Transverse colon (tissue), 4 donors: ENCODE measurements at regions not wholly inside any gene's neighbourhood (a gene's known extent, or its start where the extent isn't known, plus 50 kb on each side); places are given as distances from the start of the nearest gene placed in this dataset.

Experiments
- DNase-seq: peaks from one replicate; pipeline ENCODE4 v3.0.0-alpha.2; 2019
- H3K27ac ChIP-seq, 4 donors: fragments of 200-600 bp; sonication (generic); 2 replicates each; pipeline ENCODE4 v1.5.1; 2016 to 2018; ENCODE audit warnings: inconsistent platforms in 4 of 4
- H3K27me3 ChIP-seq: fragments of 200-600 bp; sonication (generic); 2 replicates; pipeline ENCODE4 v1.5.1; 2017; ENCODE audit warnings: inconsistent platforms
- H3K36me3 ChIP-seq, 4 donors: fragments of 200-600 bp; sonication (generic); 2 replicates each; pipeline ENCODE4 v1.5.1; 2017 to 2019; ENCODE audit warnings: inconsistent platforms in 4 of 4
- H3K4me1 ChIP-seq, 4 donors: fragments of 200-600 bp; sonication (generic); 2 replicates each; pipeline ENCODE4 v1.5.1; 2017 to 2020; ENCODE audit warnings: inconsistent platforms in 4 of 4
- H3K4me3 ChIP-seq, 4 donors: fragments of 200-600 bp; sonication (generic); 1 replicate in 1 of 4; 2 replicates in 3 of 4; pipeline versions ENCODE4 v1.5.1 to v1.6.1; 2017 to 2019; ENCODE audit warnings: inconsistent platforms in 4 of 4
- H3K9me3 ChIP-seq, 2 donors: fragments of 200-600 bp; sonication (generic); 2 replicates each; pipeline ENCODE4 v1.5.1; 2017 to 2019; ENCODE audit warnings: inconsistent platforms in 2 of 2
- EP300 ChIP-seq: sonication (generic); formaldehyde crosslinking; IDR thresholded peaks from one replicate; pipeline ENCODE4 v1.6.1; 2017; ENCODE audit warnings: antibody characterized with exemption, low read depth
- POLR2A ChIP-seq: fragments of 450-650 bp; IDR thresholded peaks from one replicate; pipeline ENCODE4 v1.6.1; 2016; ENCODE audit warnings: antibody characterized with exemption, mild to moderate bottlenecking, moderate library complexity
- POLR2AphosphoS5 ChIP-seq, 3 donors: sonication (generic); formaldehyde crosslinking; IDR thresholded peaks; one replicate each; pipeline ENCODE4 v1.6.1; 2016; ENCODE audit warnings: antibody characterized with exemption in 3 of 3
- WGBS, 2 donors: methylation state at CpG; one replicate each; pipeline ENCODE4 v1.1.5; 2018; ENCODE audit warnings: low coverage in 1 of 2; 5-methylcytosine and 5-hydroxymethylcytosine counted together
- in situ Hi-C, 4 donors: fragments of 200-750 bp; cut with MboI; loops; one replicate each; pipeline versions ENCODE4 v1.15.0 to v1.15.1; 2017; ENCODE audit warnings: low sequenced_read_pairs in 3 of 4, low pct_ligation_motif_present in 1 of 4, low pct_unique_long_range_greater_than_20kb in 1 of 4
- intact Hi-C: fragments of 100-400 bp; cut with DNase I; formaldehyde crosslinking; loops from one replicate; pipeline ENCODE4 v1.15.1; 2023; ENCODE audit warnings: low total_unique reads
- TF ChIP-seq, protein P1 (sequence below), 5 experiments: fragments of 200-600 bp in 3 of 5; fragments of 450-650 bp in 2 of 5; sonication (generic) in 3 of 5; IDR thresholded peaks; 1 replicate in 2 of 5; 2 replicates in 3 of 5; pipeline ENCODE4 v1.5.1; 2016 to 2017; ENCODE audit warnings: antibody characterized with exemption in 5 of 5, inconsistent platforms in 3 of 5, mild to moderate bottlenecking in 2 of 5, moderate library complexity in 1 of 5

DNA sequence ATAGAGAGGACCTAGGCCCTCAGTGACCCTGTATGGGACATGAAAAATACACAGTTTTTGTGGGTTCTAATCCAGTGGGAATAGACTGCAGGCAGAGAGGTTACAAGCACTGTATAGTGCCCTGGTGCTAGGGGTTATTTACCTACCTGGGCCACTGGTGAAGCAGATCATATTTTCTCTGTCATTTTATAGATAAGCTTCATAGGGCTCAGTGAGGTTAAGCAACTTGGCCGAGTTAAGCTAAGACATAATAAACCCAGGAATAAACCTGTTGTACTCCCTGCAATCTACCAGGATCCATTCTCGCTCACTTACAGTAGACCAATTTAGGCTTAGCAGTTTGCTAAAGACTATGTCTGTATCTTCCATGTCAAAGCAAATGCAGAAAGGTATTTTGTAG is 340.6 kb upstream of the KHDRBS2 start:
- TF ChIP-seq POLR2AphosphoS5 (IDR thresholded peaks at IDR 0.05) (no peak), POLR2A (no peak), EP300 (no peak)
- TF ChIP-seq, protein P1, sequence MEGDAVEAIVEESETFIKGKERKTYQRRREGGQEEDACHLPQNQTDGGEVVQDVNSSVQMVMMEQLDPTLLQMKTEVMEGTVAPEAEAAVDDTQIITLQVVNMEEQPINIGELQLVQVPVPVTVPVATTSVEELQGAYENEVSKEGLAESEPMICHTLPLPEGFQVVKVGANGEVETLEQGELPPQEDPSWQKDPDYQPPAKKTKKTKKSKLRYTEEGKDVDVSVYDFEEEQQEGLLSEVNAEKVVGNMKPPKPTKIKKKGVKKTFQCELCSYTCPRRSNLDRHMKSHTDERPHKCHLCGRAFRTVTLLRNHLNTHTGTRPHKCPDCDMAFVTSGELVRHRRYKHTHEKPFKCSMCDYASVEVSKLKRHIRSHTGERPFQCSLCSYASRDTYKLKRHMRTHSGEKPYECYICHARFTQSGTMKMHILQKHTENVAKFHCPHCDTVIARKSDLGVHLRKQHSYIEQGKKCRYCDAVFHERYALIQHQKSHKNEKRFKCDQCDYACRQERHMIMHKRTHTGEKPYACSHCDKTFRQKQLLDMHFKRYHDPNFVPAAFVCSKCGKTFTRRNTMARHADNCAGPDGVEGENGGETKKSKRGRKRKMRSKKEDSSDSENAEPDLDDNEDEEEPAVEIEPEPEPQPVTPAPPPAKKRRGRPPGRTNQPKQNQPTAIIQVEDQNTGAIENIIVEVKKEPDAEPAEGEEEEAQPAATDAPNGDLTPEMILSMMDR (IDR thresholded peaks at IDR 0.05), result no peak
- 57% methylated on average over 2 of the region's 2 CpGs; no CpG with 5 or more reads in 1 of the 2 donors for WGBS, 2 donors
- no peaks in the 10 kb centered on the region for H3K36me3 ChIP-seq
- in situ Hi-C loops (no loop called here), intact Hi-C loops (no loop called here)
- no peaks in the 10 kb centered on the region for H3K9me3 ChIP-seq
- H3K4me3 ChIP-seq, result no peak overlapping the region
- DNase-seq, result no peak
- no peak overlapping the region for H3K27ac ChIP-seq
- no peaks in the 10 kb centered on the region for H3K27me3 ChIP-seq
- H3K4me1 ChIP-seq, result no peaks in the 10 kb centered on the region

GRCh38 chr6:62623846-62624532 is 338.0 kb upstream of the KHDRBS2 start:
- Histone ChIP-seq H3K4me1 (no peaks in the 10 kb centered on the region), H3K4me3 (no peak overlapping the region), H3K36me3 (no peaks in the 10 kb centered on the region), H3K9me3 (no peaks in the 10 kb centered on the region), H3K27ac (peak overlapping the region in 2 of 4 donors; percentile 31 to 32), H3K27me3 (no peaks in the 10 kb centered on the region)
- intact Hi-C loops, result no loop called here
- in situ Hi-C loops, result no loop called here
- TF ChIP-seq POLR2AphosphoS5 (IDR thresholded peaks at IDR 0.05) (no peak), EP300 (no peak), POLR2A (no peak)
- TF ChIP-seq, protein P1 (IDR thresholded peaks at IDR 0.05), result no peak
- no peak for DNase-seq
- WGBS, 2 donors, result 97% methylated on average over 1 of the region's 1 CpG; no CpG with 5 or more reads in 1 of the 2 donors

DNA sequence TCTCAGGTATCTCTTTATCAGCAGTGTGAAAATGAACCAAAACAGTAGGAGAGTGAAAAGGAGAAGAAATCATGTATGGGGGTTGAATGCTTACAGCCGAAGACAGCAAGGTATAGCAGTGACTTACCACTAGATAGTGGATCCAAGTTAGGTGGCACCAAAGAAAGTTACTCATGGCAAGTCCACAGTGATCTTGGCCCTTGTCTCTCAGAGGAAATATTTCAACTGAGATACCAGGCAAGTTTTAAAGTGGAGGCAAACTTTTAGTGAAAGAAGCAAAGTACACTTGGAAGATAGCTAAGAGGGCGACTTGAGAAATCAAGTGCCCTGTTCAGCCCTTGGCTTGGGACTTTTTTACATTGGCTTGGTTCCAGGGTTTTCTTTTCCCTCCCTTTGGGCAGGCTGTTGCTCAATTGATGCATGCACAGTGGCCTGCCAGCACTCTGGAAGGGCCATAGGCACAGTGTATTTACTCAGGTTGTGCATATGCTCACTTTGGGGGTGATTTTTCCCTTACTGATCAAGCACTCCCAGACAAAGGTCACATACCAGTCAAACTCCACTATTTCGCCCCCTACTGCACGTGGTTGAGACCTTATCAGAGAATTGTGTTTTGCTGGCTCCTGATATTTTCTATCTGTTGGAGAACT is 329.5 kb upstream of the KHDRBS2 start:
- Histone ChIP-seq H3K27ac (no peak overlapping the region), H3K9me3 (no peaks in the 10 kb centered on the region), H3K36me3 (no peaks in the 10 kb centered on the region), H3K4me3 (no peak overlapping the region), H3K27me3 (no peaks in the 10 kb centered on the region), H3K4me1 (no peaks in the 10 kb centered on the region)
- intact Hi-C loops, result no loop called here
- TF ChIP-seq EP300, result no peak
- TF ChIP-seq, protein P1 (IDR thresholded peaks at IDR 0.05), result no peak
- no peak for TF ChIP-seq POLR2AphosphoS5 (IDR thresholded peaks at IDR 0.05)
- TF ChIP-seq POLR2A, result no peak
- WGBS, 2 donors, result 66 to 73% methylated on average over 3 to 4 of the region's 4 CpGs
- no peak for DNase-seq
- in situ Hi-C loops, result no loop called here

DNA sequence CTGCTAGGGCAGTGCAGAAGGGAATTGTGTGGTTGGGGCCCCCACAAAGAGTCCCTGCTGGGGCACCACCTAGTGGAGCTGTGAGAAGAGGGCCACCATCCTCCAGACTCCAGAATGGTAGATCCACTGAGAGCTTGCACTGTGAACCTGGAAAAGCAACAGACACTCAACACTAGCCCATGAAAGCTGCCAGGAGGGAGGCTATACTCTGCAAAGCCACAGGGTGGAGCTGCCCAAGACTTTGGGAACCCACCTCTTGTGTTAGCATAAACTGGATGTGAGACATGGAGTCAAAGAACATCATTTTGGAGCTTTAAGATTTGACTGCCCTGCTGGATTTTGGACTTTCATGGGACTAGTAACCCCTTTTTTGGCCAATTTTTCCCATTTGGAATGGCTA is 328.4 kb upstream of the KHDRBS2 start:
- no peak for DNase-seq
- Histone ChIP-seq H3K4me3 (no peak overlapping the region), H3K9me3 (no peaks in the 10 kb centered on the region), H3K27me3 (no peaks in the 10 kb centered on the region), H3K36me3 (no peaks in the 10 kb centered on the region), H3K27ac (no peak overlapping the region), H3K4me1 (no peaks in the 10 kb centered on the region)
- TF ChIP-seq, protein P1 (IDR thresholded peaks at IDR 0.05), result no peak
- TF ChIP-seq POLR2AphosphoS5 (IDR thresholded peaks at IDR 0.05), result no peak
- TF ChIP-seq POLR2A, result no peak
- no peak for TF ChIP-seq EP300
- intact Hi-C loops (no loop called here), in situ Hi-C loops (no loop called here)
